AG04450 (cell line): ENCODE measurements at regions not wholly inside any gene's neighbourhood (a gene's known extent, or its start where the extent isn't known, plus 50 kb on each side); places are given as distances from the start of the nearest gene placed in this dataset.

Experiments
- CTCF ChIA-PET: fragments of 300-600, 350-600 bp; formaldehyde crosslinking; extraction: SDS; loops from one replicate; lab custom pipeline; 2022; ENCODE audit warnings: antibody characterized with exemption, inconsistent platforms; lab: Charles Lee
- POLR2A ChIA-PET: fragments of 350-600 bp; formaldehyde crosslinking; extraction: SDS; loops from one replicate; lab custom pipeline; 2021; ENCODE audit warnings: antibody characterized with exemption, inconsistent platforms; lab: Yijun Ruan, JAX
- DNase-seq: peaks from one replicate; pipeline ENCODE4 v3.0.0-alpha.2; 2011; ENCODE audit warnings: low read depth, low spot score
- H3K27ac ChIP-seq: one replicate; pipeline ENCODE4 v1.5.1; 2012; ENCODE audit warnings: low read depth, low read length, control low read depth
- H3K27me3 ChIP-seq: one replicate; pipeline ENCODE4 v1.6.0; 2012; ENCODE audit warnings: low read length; ENCODE audit not compliant: control insufficient read depth, insufficient read depth
- H3K4me3 ChIP-seq: 2 replicates; pipeline ENCODE4 v1.5.1; 2011; ENCODE audit warnings: mild to moderate bottlenecking, low read depth, low read length, control low read depth
- H3K9me3 ChIP-seq: 2 replicates; pipeline ENCODE4 v1.5.1; 2012; ENCODE audit warnings: low read length; ENCODE audit not compliant: control insufficient read depth, insufficient read depth
- TF ChIP-seq, protein P1 (sequence below): IDR thresholded peaks from 2 replicates; pipeline ENCODE4 v1.5.1; 2011; ENCODE audit warnings: low read depth, low read length, control low read depth, inconsistent platforms

DNA sequence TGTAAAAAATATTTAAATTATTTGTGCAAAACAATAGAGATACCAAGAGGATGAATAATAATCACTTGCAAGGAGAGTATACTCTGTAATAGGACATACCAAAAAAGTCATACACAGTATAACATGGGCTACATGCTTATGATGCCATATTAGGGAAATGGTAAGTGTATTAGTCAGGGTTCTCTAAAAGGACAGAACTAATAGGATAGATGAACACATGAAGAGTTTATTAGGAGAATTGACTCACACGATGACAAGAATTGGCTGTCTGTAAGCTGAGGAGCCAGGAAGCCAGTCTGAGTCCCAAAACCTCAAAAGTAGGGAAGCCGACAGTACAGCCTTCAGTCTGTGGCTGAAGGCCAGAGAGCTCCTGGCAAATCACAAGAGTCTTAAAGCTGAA, 151.2 kb downstream of the DTHD1 start:
- CTCF ChIA-PET = no interaction called here
- H3K27ac ChIP-seq = no peak overlapping the region

GRCh38 chr4:36439556-36439955, 158.1 kb downstream of the DTHD1 start:
- Histone ChIP-seq H3K27me3 (no peaks in the 10 kb centered on the region), H3K27ac (no peak overlapping the region), H3K4me3 (no peak overlapping the region), H3K9me3 (peaks cover 18% of the 10 kb centered on the region; the same call in 1 of the 2 replicates)
- DNase-seq = no peak
- TF ChIP-seq, protein P1, sequence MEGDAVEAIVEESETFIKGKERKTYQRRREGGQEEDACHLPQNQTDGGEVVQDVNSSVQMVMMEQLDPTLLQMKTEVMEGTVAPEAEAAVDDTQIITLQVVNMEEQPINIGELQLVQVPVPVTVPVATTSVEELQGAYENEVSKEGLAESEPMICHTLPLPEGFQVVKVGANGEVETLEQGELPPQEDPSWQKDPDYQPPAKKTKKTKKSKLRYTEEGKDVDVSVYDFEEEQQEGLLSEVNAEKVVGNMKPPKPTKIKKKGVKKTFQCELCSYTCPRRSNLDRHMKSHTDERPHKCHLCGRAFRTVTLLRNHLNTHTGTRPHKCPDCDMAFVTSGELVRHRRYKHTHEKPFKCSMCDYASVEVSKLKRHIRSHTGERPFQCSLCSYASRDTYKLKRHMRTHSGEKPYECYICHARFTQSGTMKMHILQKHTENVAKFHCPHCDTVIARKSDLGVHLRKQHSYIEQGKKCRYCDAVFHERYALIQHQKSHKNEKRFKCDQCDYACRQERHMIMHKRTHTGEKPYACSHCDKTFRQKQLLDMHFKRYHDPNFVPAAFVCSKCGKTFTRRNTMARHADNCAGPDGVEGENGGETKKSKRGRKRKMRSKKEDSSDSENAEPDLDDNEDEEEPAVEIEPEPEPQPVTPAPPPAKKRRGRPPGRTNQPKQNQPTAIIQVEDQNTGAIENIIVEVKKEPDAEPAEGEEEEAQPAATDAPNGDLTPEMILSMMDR = no peak
- POLR2A ChIA-PET = no interaction called here
- CTCF ChIA-PET = no interaction called here

More for the DNA sequence above, 151.2 kb downstream of the DTHD1 start:
- no peaks in the 10 kb centered on the region for H3K27me3 ChIP-seq
- peaks cover 7% of the 10 kb centered on the region for H3K9me3 ChIP-seq
- DNase-seq = no peak
- POLR2A ChIA-PET = no interaction called here
- no peak overlapping the region for H3K4me3 ChIP-seq
- TF ChIP-seq, protein P1 = no peak

- no peak for DNase-seq
- CTCF ChIA-PET = no interaction called here
- no peak overlapping the region for H3K27ac ChIP-seq
- peaks cover 13% of the 10 kb centered on the region; the same call in 1 of the 2 replicates for H3K9me3 ChIP-seq
- no peaks in the 10 kb centered on the region for H3K27me3 ChIP-seq
- TF ChIP-seq, protein P1 = no peak
- POLR2A ChIA-PET = no interaction called here
- H3K4me3 ChIP-seq = no peak overlapping the region
These were observed 164.1 kb downstream of the DTHD1 start for GRCh38 chr4:36445480-36445879.

- Histone ChIP-seq H3K9me3 (peaks cover 8% of the 10 kb centered on the region; the same call in 1 of the 2 replicates), H3K4me3 (no peak overlapping the region), H3K27ac (no peak overlapping the region), H3K27me3 (no peaks in the 10 kb centered on the region)
- POLR2A ChIA-PET = no interaction called here
- no peak for DNase-seq
- CTCF ChIA-PET = no interaction called here
- TF ChIP-seq, protein P1 = no peak
These were observed 164.9 kb downstream of the DTHD1 start for GRCh38 chr4:36446275-36446674.

GRCh38 chr4:36461344-36461743, 179.9 kb downstream of the DTHD1 start:
- TF ChIP-seq, protein P1 = no peak
- Histone ChIP-seq H3K27ac (no peak overlapping the region), H3K4me3 (no peak overlapping the region), H3K9me3 (peaks cover 6% of the 10 kb centered on the region; the same call in 1 of the 2 replicates), H3K27me3 (no peaks in the 10 kb centered on the region)
- DNase-seq = no peak
- ChIA-PET POLR2A (no interaction called here), CTCF (no interaction called here)
